ENCODE measurements at regions not wholly inside any gene's neighbourhood (a gene's known extent, or its start where the extent isn't known, plus 50 kb on each side); places are given as distances from the start of the nearest gene placed in this dataset.
"Not testable (repeated sequence)": the region's sequence is repeated elsewhere in the genome, so short reads cannot be mapped to it uniquely, and the experiment has no call there.

- TF ChIP-seq CTCF (IDR thresholded peaks at IDR 0.05; ENCODE audit: insufficient read depth, low read length, missing control alignments) = no peak
- no peak overlapping the region for H3K4me3 ChIP-seq (ENCODE audit: low read depth, low read length)
- no peak for DNase-seq (ENCODE audit: low read depth, low spot score)
- ChIA-PET POLR2A (no interaction called here), CTCF (interaction anchor here (1.1 to 6.8 kb wide), 4 partner anchors 174 to 913 kb away, joined by 3 to 62 read pairs (median 38); no protein-coding TSS in a partner anchor)
Measured at GRCh38 chr2:137913169-137913568, 51.1 kb upstream of the HNMT start.

GRCh38 chr2:137913648-137914047 is 50.6 kb upstream of the HNMT start:
- POLR2A ChIA-PET; H3K4me3 ChIP-seq (ENCODE audit: low read depth, low read length); DNase-seq (ENCODE audit: low read depth, low spot score): not testable (repeated sequence)
- CTCF ChIA-PET = interaction anchor here (5.4 to 6.8 kb wide), 2 partner anchors 177 to 913 kb away, joined by 51 to 62 read pairs; no protein-coding TSS in a partner anchor

Data from AG04449 (cell line).